DND-41 (cell line): ENCODE measurements at regions not wholly inside any gene's neighbourhood (a gene's known extent, or its start where the extent isn't known, plus 50 kb on each side); places are given as distances from the start of the nearest gene placed in this dataset.

ENCODE experiments used
- ATAC-seq: fragments of 200-7000 bp; cut with Tn5 transposase; 3 replicates; pipeline ENCODE4 v1.9.1; 2021; ENCODE audit warnings: low read depth; ENCODE audit not compliant: insufficient read depth
- DNase-seq: peaks from one replicate; pipeline ENCODE4 v3.0.0-alpha.2; 2020
- H2AFZ ChIP-seq: 2 replicates; pipeline ENCODE4 v1.6.0; 2012; ENCODE audit warnings: low read depth, low read length
- H3K27ac ChIP-seq: 2 replicates; pipeline ENCODE4 v1.5.1; 2012; ENCODE audit warnings: low read length, inconsistent platforms
- H3K27me3 ChIP-seq: fragments of 200-600 bp; sonication (generic); 2 replicates; pipeline ENCODE4 v1.6.0; 2012; ENCODE audit warnings: low read length, mild to moderate bottlenecking, inconsistent platforms; ENCODE audit not compliant: insufficient read depth, poor library complexity
- H3K36me3 ChIP-seq: 2 replicates; pipeline ENCODE4 v1.5.1; 2012; ENCODE audit warnings: low read length, inconsistent platforms; ENCODE audit not compliant: insufficient read depth
- H3K4me1 ChIP-seq: 2 replicates; pipeline ENCODE4 v1.5.1; 2012; ENCODE audit warnings: mild to moderate bottlenecking, low read length; ENCODE audit not compliant: insufficient read depth
- H3K4me2 ChIP-seq: 2 replicates; pipeline ENCODE4 v1.6.0; 2012; ENCODE audit warnings: mild to moderate bottlenecking, moderate library complexity, low read length, inconsistent platforms; ENCODE audit not compliant: insufficient read depth
- H3K4me3 ChIP-seq, 2 experiments: fragments of 200-600 bp in 1 of 2; shearing (Covaris generic) in 1 of 2; 2 replicates each; pipeline ENCODE4 v1.5.1; 2012 to 2016; ENCODE audit warnings: inconsistent platforms in 2 of 2, low read length in 2 of 2, mild to moderate bottlenecking in 2 of 2, low read depth in 1 of 2, moderate library complexity in 1 of 2
- H3K79me2 ChIP-seq: 2 replicates; pipeline ENCODE4 v1.6.0; 2012; ENCODE audit warnings: low read length, inconsistent platforms; ENCODE audit not compliant: insufficient read depth
- H3K9ac ChIP-seq: 2 replicates; pipeline ENCODE4 v1.6.0; 2012; ENCODE audit warnings: low read depth, mild to moderate bottlenecking, inconsistent platforms, low read length, moderate library complexity
- H3K9me3 ChIP-seq: 2 replicates; pipeline ENCODE4 v1.5.1; 2012; ENCODE audit warnings: low read length, moderate library complexity, mild to moderate bottlenecking, inconsistent platforms; ENCODE audit not compliant: insufficient read depth, severe bottlenecking
- H4K20me1 ChIP-seq: 2 replicates; pipeline ENCODE4 v1.6.0; 2012; ENCODE audit warnings: low read length; ENCODE audit not compliant: insufficient read depth
- CTCF ChIP-seq: IDR thresholded peaks from 2 replicates; pipeline ENCODE4 v1.5.1; 2012; ENCODE audit warnings: borderline replicate concordance, low read length, moderate library complexity, mild to moderate bottlenecking; ENCODE audit not compliant: poor library complexity, severe bottlenecking; ENCODE audit errors: extremely low read depth
- EZH2 ChIP-seq: IDR thresholded peaks from 3 replicates; pipeline ENCODE4 v1.6.1; 2012; ENCODE audit warnings: borderline replicate concordance, low read depth, mild to moderate bottlenecking, moderate library complexity, low read length, inconsistent platforms; ENCODE audit not compliant: severe bottlenecking

- no peak for TF ChIP-seq EZH2
- TF ChIP-seq CTCF, result no peak
- ATAC-seq (peak; percentile 98), DNase-seq (peak; percentile 75)
- H3K36me3 ChIP-seq, result no peaks in the 10 kb centered on the region
- no peaks in the 10 kb centered on the region for H3K79me2 ChIP-seq
- peak overlapping the region; percentile 81 for H3K27ac ChIP-seq
- H3K4me1 ChIP-seq, result peaks cover 49% of the 10 kb centered on the region
- peak overlapping the region; percentile 31 for H3K9ac ChIP-seq
- peak overlapping the region; percentile 26; the same call in 1 of the 2 replicates for H2AFZ ChIP-seq
- H3K27me3 ChIP-seq, result no peaks in the 10 kb centered on the region
- no peaks in the 10 kb centered on the region for H3K9me3 ChIP-seq
- peak overlapping the region in 1 of 2 experiments; percentile 22; a peak in 1 of 4 replicates for H3K4me3 ChIP-seq
- peak overlapping the region; percentile 54 for H3K4me2 ChIP-seq
- no peaks in the 10 kb centered on the region for H4K20me1 ChIP-seq
Observed at GRCh38 chr4:38310446-38311043, 350.3 kb downstream of the PTTG2 start.

GRCh38 chr4:38311495-38312126 lies 351.4 kb downstream of the PTTG2 start:
- Histone ChIP-seq H3K4me3 (no peak overlapping the region), H3K27ac (peak overlapping the region; percentile 81), H3K79me2 (no peaks in the 10 kb centered on the region), H3K9ac (no peak overlapping the region), H3K4me1 (peaks cover 42% of the 10 kb centered on the region), H3K9me3 (no peaks in the 10 kb centered on the region), H3K27me3 (no peaks in the 10 kb centered on the region), H4K20me1 (no peaks in the 10 kb centered on the region), H3K4me2 (0 out of 2 replicates have a peak overlapping the region, but pooled peaks have one; percentile 54), H2AFZ (no peak overlapping the region), H3K36me3 (no peaks in the 10 kb centered on the region)
- ATAC-seq, result no peak
- no peak for DNase-seq
- no peak for TF ChIP-seq CTCF
- TF ChIP-seq EZH2, result no peak

- Histone ChIP-seq H3K27me3 (no peaks in the 10 kb centered on the region), H2AFZ (no peak overlapping the region), H3K4me1 (peaks cover 39% of the 10 kb centered on the region), H4K20me1 (no peaks in the 10 kb centered on the region), H3K9ac (no peak overlapping the region), H3K27ac (no peak overlapping the region), H3K36me3 (no peaks in the 10 kb centered on the region), H3K79me2 (no peaks in the 10 kb centered on the region), H3K9me3 (no peaks in the 10 kb centered on the region), H3K4me3 (no peak overlapping the region), H3K4me2 (no peak overlapping the region)
- no peak for DNase-seq
- TF ChIP-seq EZH2, result no peak
- no peak for TF ChIP-seq CTCF
- no peak for ATAC-seq
Observed at GRCh38 chr4:38313175-38313574, 350.8 kb upstream of the KLF3 start.
